ENCODE measurements at regions not wholly inside any gene's neighbourhood (a gene's known extent, or its start where the extent isn't known, plus 50 kb on each side); places are given as distances from the start of the nearest gene placed in this dataset.

- TF ChIP-seq JUNB (CRISPR knock-in tag; conservative IDR thresholded peaks at IDR 0.05) (no peak), THRB (CRISPR knock-in tag; conservative IDR thresholded peaks at IDR 0.05) (no peak), FOXP1 (CRISPR knock-in tag; IDR thresholded peaks at IDR 0.05) (no peak), HCFC1 (IDR thresholded peaks at IDR 0.05; ENCODE audit: low read depth, low read length) (no peak), POLR2A (conservative IDR thresholded peaks at IDR 0.05) (no peak), ARHGAP35 (IDR thresholded peaks at IDR 0.05; ENCODE audit: partially characterized antibody) (no peak), ZBTB43 (CRISPR knock-in tag; IDR thresholded peaks at IDR 0.05) (no peak)
Observed at GRCh38 chr1:34362949-34363348, 186.2 kb downstream of the C1orf94 start (continued).

- Histone ChIP-seq H3K9me3 (replicated peaks; ENCODE audit: control insufficient read depth, insufficient read depth, low read depth, low read length) (no peaks in the 10 kb centered on the region), H3K27me3 (ENCODE audit: control insufficient read depth in 2 of 2, insufficient read depth in 2 of 2, low read length in 2 of 2) (peaks cover 0 to 9% of the 10 kb centered on the region in 2 experiments; a peak in 2 of 5 replicates), H3K4me2 (ENCODE audit: insufficient read depth, low read length) (no peak overlapping the region), H3K36me3 (ENCODE audit: control insufficient read depth, insufficient read depth, low read length) (no peaks in the 10 kb centered on the region), H3K9me1 (ENCODE audit: control insufficient read depth, insufficient read depth, low read length) (no peaks in the 10 kb centered on the region), H3K4me3 (no peak overlapping the region), H4K20me1 (replicated peaks; ENCODE audit: control insufficient read depth, insufficient read depth, low read length) (no peaks in the 10 kb centered on the region), H3K27ac (ENCODE audit: extremely low read depth, low read depth, low read length) (no peak overlapping the region), H3K4me1 (replicated peaks in 1 of 2; ENCODE audit: control insufficient read depth in 2 of 2, insufficient read depth in 2 of 2, low read length in 2 of 2) (no peaks in the 10 kb centered on the region), H3K79me2 (ENCODE audit: control insufficient read depth, insufficient read depth, low read length) (no peaks in the 10 kb centered on the region), H2AFZ (ENCODE audit: low read depth, low read length) (no peak overlapping the region), H3K9ac (ENCODE audit: insufficient read depth in 1 of 2, low read depth in 2 of 2, low read length in 2 of 2) (no peak overlapping the region)
- ChIA-PET POLR2A (no interaction called here), CTCF (ENCODE audit: low intra/inter-chr PET ratio) (no interaction called here)
- no peak for ATAC-seq
- DNase-seq (ENCODE audit: extremely low read depth in 1 of 4, low spot score in 3 of 4): no peak
- in situ Hi-C loops (cut with MboI): no loop called here
- TF ChIP-seq ZNF507 (tag; conservative IDR thresholded peaks at IDR 0.05) (no peak), ZNF316 (IDR thresholded peaks at IDR 0.05) (no peak), ARID3B (CRISPR knock-in tag; IDR thresholded peaks at IDR 0.05; ENCODE audit: borderline replicate concordance) (no peak), E2F4 (CRISPR knock-in tag; IDR thresholded peaks at IDR 0.05; ENCODE audit: low read depth) (no peak), MEIS2 (IDR thresholded peaks at IDR 0.05; ENCODE audit: partially characterized antibody) (no peak), ZZZ3 (IDR thresholded peaks at IDR 0.05) (no peak), USF2 (CRISPR knock-in tag; IDR thresholded peaks at IDR 0.05) (no peak), SIRT6 (IDR thresholded peaks at IDR 0.05; ENCODE audit: low read depth, low read length) (no peak)
- BruUV-seq (replicated peaks): no TSS peak
- no peak for FAIRE-seq
- intact Hi-C loops (cut with micrococcal nuclease): no loop called here
Observed at GRCh38 chr1:34363447-34363846, 186.7 kb downstream of the C1orf94 start.

Data from K562 (cell line).